IMR-90 (cell line): ENCODE measurements at regions not wholly inside any gene's neighbourhood (a gene's known extent, or its start where the extent isn't known, plus 50 kb on each side); places are given as distances from the start of the nearest gene placed in this dataset.
A peak's percentile ranks its signal among the peaks of the same experiment; 100 is the strongest.

Experiments
- ATAC-seq: fragments of 200-7000 bp; cut with Tn5 transposase; 2 replicates; pipeline ENCODE4 v1.9.1; 2020; ENCODE audit warnings: low read depth, mild to moderate bottlenecking, moderate library complexity
- BruUV-seq: library from RNA; stranded (reverse); fragments of 400-500 nt; replicated peaks from 2 replicates; lab custom pipeline; 2021; lab: Mats Ljungman, UMichigan
- CTCF ChIA-PET: fragments of 300-600 bp; formaldehyde crosslinking; extraction: SDS; loops from one replicate; lab custom pipeline; 2021; ENCODE audit warnings: antibody characterized with exemption; lab: Yijun Ruan, JAX
- POLR2A ChIA-PET: fragments of 300-600 bp; sonication (Branson Sonifier 250); formaldehyde crosslinking; loops from one replicate; lab custom pipeline; 2022; ENCODE audit warnings: antibody characterized with exemption; ENCODE audit not compliant: unreplicated experiment; lab: Charles Lee
- DNase-seq: peaks from one replicate; pipeline ENCODE4 v3.0.0; 2013
- H2AFZ ChIP-seq: replicated peaks from 2 replicates; pipeline ENCODE3; 2013; ENCODE audit warnings: low read length, mild to moderate bottlenecking; ENCODE audit not compliant: poor library complexity
- H2AK5ac ChIP-seq: 2 replicates; pipeline ENCODE4 v1.6.1; 2013; ENCODE audit warnings: low read depth, low read length, inconsistent platforms
- H2AK9ac ChIP-seq: replicated peaks from 2 replicates; pipeline ENCODE3; 2013; ENCODE audit warnings: mild to moderate bottlenecking, low read depth, low read length, moderate library complexity; ENCODE audit not compliant: poor library complexity
- H2BK120ac ChIP-seq: 2 replicates; pipeline ENCODE4 v1.6.1; 2013; ENCODE audit warnings: low read depth, low read length, inconsistent platforms
- H2BK15ac ChIP-seq: 3 replicates; pipeline ENCODE4 v1.6.1; 2013; ENCODE audit warnings: low read depth, low read length, inconsistent platforms
- H2BK20ac ChIP-seq: 2 replicates; pipeline ENCODE4 v1.6.1; 2013; ENCODE audit warnings: low read depth, mild to moderate bottlenecking, inconsistent platforms, low read length, moderate library complexity
- H2BK5ac ChIP-seq: 2 replicates; pipeline ENCODE4 v1.6.1; 2013; ENCODE audit warnings: mild to moderate bottlenecking, low read depth, low read length, inconsistent platforms; ENCODE audit not compliant: poor library complexity, severe bottlenecking
- H3K14ac ChIP-seq: replicated peaks from 2 replicates; pipeline ENCODE4 v1.6.1; 2013; ENCODE audit warnings: low read depth, low read length, inconsistent platforms
- H3K18ac ChIP-seq: 2 replicates; pipeline ENCODE4 v1.6.1; 2013; ENCODE audit warnings: low read depth, low read length, control low read depth
- H3K23ac ChIP-seq: 2 replicates; pipeline ENCODE4 v1.6.1; 2013; ENCODE audit warnings: low read depth, low read length, inconsistent platforms
- H3K27ac ChIP-seq: 2 replicates; pipeline ENCODE4 v1.5.1; 2013; ENCODE audit warnings: mild to moderate bottlenecking, control low read depth, low read length; ENCODE audit not compliant: insufficient read depth
- H3K27me3 ChIP-seq: 2 replicates; pipeline ENCODE4 v1.6.1; 2013; ENCODE audit warnings: low read length; ENCODE audit not compliant: control insufficient read depth, insufficient read depth
- H3K36me3 ChIP-seq: 2 replicates; pipeline ENCODE4 v1.6.1; 2013; ENCODE audit warnings: low read length, mixed read lengths; ENCODE audit not compliant: control insufficient read depth, insufficient read depth
- H3K4ac ChIP-seq: 2 replicates; pipeline ENCODE4 v1.6.1; 2013; ENCODE audit warnings: low read depth, low read length, inconsistent platforms
- H3K4me1 ChIP-seq: 2 replicates; pipeline ENCODE4 v1.6.1; 2013; ENCODE audit warnings: low read length, mixed read lengths; ENCODE audit not compliant: control insufficient read depth, insufficient read depth
- H3K4me2 ChIP-seq: 2 replicates; pipeline ENCODE4 v1.6.1; 2013; ENCODE audit warnings: low read depth, mild to moderate bottlenecking, control low read depth, low read length, moderate library complexity
- H3K4me3 ChIP-seq: 2 replicates; pipeline ENCODE4 v1.5.1; 2013; ENCODE audit warnings: low read depth, mild to moderate bottlenecking, control low read depth, low read length, moderate library complexity; ENCODE audit not compliant: insufficient read depth
- H3K56ac ChIP-seq: 2 replicates; pipeline ENCODE4 v1.6.1; 2013; ENCODE audit warnings: low read length, inconsistent platforms; ENCODE audit not compliant: insufficient read depth; ENCODE audit errors: extremely low read depth
- H3K79me1 ChIP-seq, 2 experiments: 2 replicates each; pipeline ENCODE4 v1.6.1; 2013; ENCODE audit warnings: low read length in 2 of 2, inconsistent platforms in 1 of 2, low read depth in 1 of 2
- H3K9ac ChIP-seq: 2 replicates; pipeline ENCODE4 v1.6.1; 2013; ENCODE audit warnings: low read depth, low read length, control low read depth
- H3K9me1 ChIP-seq: 2 replicates; pipeline ENCODE4 v1.6.1; 2013; ENCODE audit warnings: low read length, inconsistent platforms; ENCODE audit not compliant: insufficient read depth
- H3K9me3 ChIP-seq: 2 replicates; pipeline ENCODE4 v1.6.1; 2013; ENCODE audit warnings: low read length; ENCODE audit not compliant: control insufficient read depth, insufficient read depth
- H4K20me1 ChIP-seq: 2 replicates; pipeline ENCODE4 v1.6.1; 2013; ENCODE audit warnings: low read length, inconsistent platforms; ENCODE audit not compliant: insufficient read depth
- H4K5ac ChIP-seq: 2 replicates; pipeline ENCODE4 v1.6.1; 2013; ENCODE audit warnings: mild to moderate bottlenecking, low read depth, low read length, control low read depth
- H4K8ac ChIP-seq, 2 experiments: 2 replicates each; pipeline ENCODE4 v1.6.1; 2013; ENCODE audit warnings: low read depth in 2 of 2, low read length in 2 of 2, control low read depth in 1 of 2, inconsistent platforms in 1 of 2
- H4K91ac ChIP-seq: 2 replicates; pipeline ENCODE4 v1.6.1; 2013; ENCODE audit warnings: low read depth, low read length, inconsistent platforms; ENCODE audit not compliant: insufficient read depth
- FOS ChIP-seq: fragments of 150-350 bp; IDR thresholded peaks from 2 replicates; pipeline ENCODE4 v1.6.1; 2016; ENCODE audit warnings: low read depth, low read length
- MAFK ChIP-seq: IDR thresholded peaks from 2 replicates; pipeline ENCODE4 v1.6.1; 2012; ENCODE audit warnings: low read depth, low read length, improper control_type of control experiment
- WGBS, 2 experiments: methylation state at CpG; one replicate each; pipeline versions ENCODE4 v1.1.5 to v1.1.7; 2013; ENCODE audit warnings: missing lambda C conversion rate in 2 of 2; ENCODE audit not compliant: insufficient read length in 1 of 2; ENCODE audit errors: extremely low coverage in 2 of 2; 5-methylcytosine and 5-hydroxymethylcytosine counted together
- dilution Hi-C: fragments of 300-500 bp; cut with HindIII; formaldehyde crosslinking; loops from one replicate; pipeline ENCODE4 v1.14.3; 2018; ENCODE audit warnings: low sequenced_read_pairs; ENCODE audit not compliant: unreplicated experiment
- in situ Hi-C: fragments of 300-500 bp; cut with MboI; formaldehyde crosslinking; loops from 3 replicates; pipeline ENCODE4 v1.14.3; 2019; ENCODE audit warnings: low sequenced_read_pairs, inconsistent platforms, mixed read lengths
- intact Hi-C: fragments of 100-400 bp; cut with micrococcal nuclease; formaldehyde crosslinking; loops from 2 replicates; pipeline ENCODE4 v1.10.0; 2022

DNA sequence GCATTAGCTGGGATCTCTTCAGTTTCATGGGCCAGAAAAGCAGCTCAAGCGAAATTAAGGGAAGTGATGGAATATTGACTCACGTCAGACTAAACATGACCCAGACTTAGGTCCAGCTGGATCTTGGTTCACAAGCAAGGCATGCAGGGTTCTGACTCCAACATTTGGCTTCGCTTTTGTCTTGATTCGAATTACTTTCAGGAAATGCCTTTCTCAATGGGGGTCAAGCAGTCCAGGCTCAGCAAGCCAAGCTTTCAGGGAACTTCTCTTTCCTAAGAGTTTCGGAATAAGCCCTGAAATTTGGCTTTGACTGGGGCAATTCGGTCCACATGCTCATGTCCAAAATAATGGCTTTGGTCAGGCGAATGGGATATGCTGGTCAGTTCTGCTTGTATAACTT, 678.7 kb upstream of the TMEM132C start:
- dilution Hi-C loops (no loop called here), in situ Hi-C loops (no loop called here), intact Hi-C loops (no loop called here)
- H3K18ac ChIP-seq = no peak overlapping the region
- 26% methylated on average over 4 of the region's 7 CpGs; no CpG with 5 or more reads in 1 of the 2 experiments for WGBS, 2 experiments
- no peak overlapping the region for H3K9ac ChIP-seq
- no TSS peak for BruUV-seq
- TF ChIP-seq MAFK = no peak; the same call in 1 of the 2 replicates
- peak; percentile 55; the same call in 1 of the 2 replicates for TF ChIP-seq FOS
- no peak overlapping the region for H3K56ac ChIP-seq
- no peaks in the 10 kb centered on the region for H3K9me1 ChIP-seq
- no peak overlapping the region for H2AFZ ChIP-seq
- H3K14ac ChIP-seq = peak overlapping the region; percentile 73
- H2AK9ac ChIP-seq = no peak overlapping the region
- POLR2A ChIA-PET = no interaction called here
- H3K23ac ChIP-seq = no peak overlapping the region
- H4K20me1 ChIP-seq = no peaks in the 10 kb centered on the region
- H3K79me1 ChIP-seq = no peaks in the 10 kb centered on the region
- H4K5ac ChIP-seq = no peak overlapping the region
- peak overlapping the region; percentile 80 for H2BK120ac ChIP-seq
- H3K4me3 ChIP-seq = no peak overlapping the region
- CTCF ChIA-PET = no interaction called here
- no peak overlapping the region for H4K91ac ChIP-seq
- no peak overlapping the region for H4K8ac ChIP-seq
- peak overlapping the region; percentile 64; the same call in 1 of the 2 replicates for H2AK5ac ChIP-seq
- DNase-seq (peak; percentile 90), ATAC-seq (peak; percentile 65)
- H3K27ac ChIP-seq = no peak overlapping the region
- no peak overlapping the region for H2BK15ac ChIP-seq
- H3K4me2 ChIP-seq = no peak overlapping the region
- H3K27me3 ChIP-seq = no peaks in the 10 kb centered on the region
- H2BK5ac ChIP-seq = peak overlapping the region; percentile 34
- peaks cover 3% of the 10 kb centered on the region; the same call in 1 of the 2 replicates for H3K4me1 ChIP-seq
- peaks cover 2% of the 10 kb centered on the region; the same call in 1 of the 2 replicates for H3K9me3 ChIP-seq
- peak overlapping the region; percentile 25; the same call in 1 of the 2 replicates for H3K4ac ChIP-seq
- peak overlapping the region; percentile 77 for H2BK20ac ChIP-seq
- H3K36me3 ChIP-seq = no peaks in the 10 kb centered on the region
